OCI-LY1 (cell line): ENCODE measurements at regions not wholly inside any gene's neighbourhood (a gene's known extent, or its start where the extent isn't known, plus 50 kb on each side); places are given as distances from the start of the nearest gene placed in this dataset.

Source experiments
- CTCF ChIP-seq: fragments of 200-600 bp; sonication (generic), shearing (Covaris generic); IDR thresholded peaks from 2 replicates; pipeline ENCODE4 v1.5.1; 2017; ENCODE audit warnings: mild to moderate bottlenecking, antibody characterized with exemption, low read length, moderate library complexity, mixed read lengths
- EZH2 ChIP-seq: fragments of 200-600 bp; sonication (generic), shearing (Covaris generic); IDR thresholded peaks from 2 replicates; pipeline ENCODE4 v1.8.0; 2017; ENCODE audit warnings: borderline replicate concordance, mixed run types, mild to moderate bottlenecking, antibody characterized with exemption, low read length, moderate library complexity, mixed read lengths

- TF ChIP-seq CTCF (no peak), EZH2 (no peak)
These were observed 324.6 kb downstream of the TMEM121 start for GRCh38 chr14:105850853-105851581.
